Renal pelvis (tissue), 1 donor: ENCODE measurements at regions not wholly inside any gene's neighbourhood (a gene's known extent, or its start where the extent isn't known, plus 50 kb on each side); places are given as distances from the start of the nearest gene placed in this dataset.
A peak's percentile ranks its signal among the peaks of the same experiment; 100 is the strongest.

Experiments used
- DNase-seq: peaks from one replicate; pipeline ENCODE4 v3.0.0-alpha.2; 2013

GRCh38 chrX:110430293-110431076 is 71.8 kb downstream of the RTL9 start:
- no peak for DNase-seq

DNA sequence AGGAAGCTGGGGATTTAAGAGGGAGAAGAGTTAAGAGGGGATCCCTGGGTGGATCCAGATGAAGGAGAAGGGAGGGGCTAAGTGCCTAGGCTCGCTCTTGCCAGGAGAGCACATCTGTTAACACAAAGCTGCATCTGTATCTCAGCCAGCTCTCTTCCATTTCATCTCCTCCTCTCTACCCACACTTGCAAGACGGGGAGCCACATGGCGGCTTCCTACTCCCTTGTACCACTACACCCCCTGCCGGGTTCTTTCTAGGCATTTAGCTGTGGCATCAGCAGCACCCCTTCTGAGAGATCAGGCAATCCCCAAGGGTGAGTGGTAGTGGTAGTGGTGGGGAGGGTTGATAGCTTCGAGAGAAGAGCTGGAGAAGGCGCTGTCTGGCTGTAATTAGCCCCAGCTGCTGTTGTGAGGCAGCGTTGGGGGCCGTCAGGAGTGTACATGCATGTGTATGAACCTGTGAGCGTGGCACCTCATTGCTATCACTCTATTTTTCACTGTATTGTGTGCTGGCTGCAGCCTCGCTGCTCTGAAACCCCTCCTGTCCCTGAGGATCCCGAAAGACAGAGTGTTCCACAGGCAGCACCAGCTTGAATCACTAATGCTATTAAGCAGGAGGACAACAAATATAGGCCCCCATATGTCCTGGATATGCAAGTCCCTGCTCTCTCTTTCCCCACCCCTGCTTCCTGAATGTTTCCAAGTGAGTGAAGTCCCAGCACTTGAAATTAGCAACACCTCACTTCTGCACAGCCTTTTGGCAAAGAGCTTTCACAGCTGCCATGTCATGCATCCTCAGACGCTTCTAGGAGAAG is 73.7 kb downstream of the RTL9 start:
- DNase-seq = no peak

- DNase-seq = no peak
Measured at GRCh38 chrX:110432906-110433215, 74.2 kb downstream of the RTL9 start.

DNA sequence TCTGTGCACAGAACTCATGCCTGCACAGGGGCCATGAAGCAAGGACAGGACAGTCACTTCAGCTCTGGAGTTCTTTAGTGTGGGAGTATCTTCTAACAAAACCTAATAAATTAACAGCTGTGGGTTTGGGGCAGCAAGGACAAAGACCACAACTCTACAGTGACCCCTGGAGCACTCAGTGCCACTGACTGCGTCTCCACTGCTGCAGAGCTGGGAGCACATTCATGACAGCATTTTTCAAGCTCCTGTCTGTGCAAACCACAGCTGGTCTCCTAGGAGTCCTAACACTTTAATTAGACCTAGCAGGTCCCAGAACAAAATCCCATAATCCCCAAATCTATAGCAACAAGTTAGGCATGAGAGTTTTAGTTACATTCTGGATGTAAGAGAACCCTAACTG is 76.5 kb downstream of the RTL9 start:
- no peak for DNase-seq

DNA sequence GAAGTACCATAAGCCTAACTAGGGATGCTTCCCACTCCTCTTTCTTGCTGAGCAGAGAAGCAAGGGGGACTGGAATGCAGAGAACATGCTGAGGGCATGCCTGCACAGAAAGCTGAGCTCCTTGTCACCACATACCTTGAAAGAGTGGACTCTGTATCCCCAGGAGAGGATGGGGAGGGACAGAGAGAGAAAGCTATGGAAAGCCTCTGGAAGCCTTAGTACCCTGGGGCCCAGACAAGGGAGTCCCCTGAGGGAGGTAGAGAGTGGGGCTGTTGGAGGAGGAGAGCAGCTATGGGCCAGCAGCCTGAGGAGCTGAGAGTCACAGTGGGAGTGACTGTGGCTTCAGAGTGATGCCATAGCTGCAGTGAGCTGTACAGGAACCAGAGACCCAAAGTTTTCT is 77.9 kb downstream of the RTL9 start:
- DNase-seq = no peak

GRCh38 chrX:110437686-110438085 is 79.0 kb downstream of the RTL9 start:
- DNase-seq = no peak

DNA sequence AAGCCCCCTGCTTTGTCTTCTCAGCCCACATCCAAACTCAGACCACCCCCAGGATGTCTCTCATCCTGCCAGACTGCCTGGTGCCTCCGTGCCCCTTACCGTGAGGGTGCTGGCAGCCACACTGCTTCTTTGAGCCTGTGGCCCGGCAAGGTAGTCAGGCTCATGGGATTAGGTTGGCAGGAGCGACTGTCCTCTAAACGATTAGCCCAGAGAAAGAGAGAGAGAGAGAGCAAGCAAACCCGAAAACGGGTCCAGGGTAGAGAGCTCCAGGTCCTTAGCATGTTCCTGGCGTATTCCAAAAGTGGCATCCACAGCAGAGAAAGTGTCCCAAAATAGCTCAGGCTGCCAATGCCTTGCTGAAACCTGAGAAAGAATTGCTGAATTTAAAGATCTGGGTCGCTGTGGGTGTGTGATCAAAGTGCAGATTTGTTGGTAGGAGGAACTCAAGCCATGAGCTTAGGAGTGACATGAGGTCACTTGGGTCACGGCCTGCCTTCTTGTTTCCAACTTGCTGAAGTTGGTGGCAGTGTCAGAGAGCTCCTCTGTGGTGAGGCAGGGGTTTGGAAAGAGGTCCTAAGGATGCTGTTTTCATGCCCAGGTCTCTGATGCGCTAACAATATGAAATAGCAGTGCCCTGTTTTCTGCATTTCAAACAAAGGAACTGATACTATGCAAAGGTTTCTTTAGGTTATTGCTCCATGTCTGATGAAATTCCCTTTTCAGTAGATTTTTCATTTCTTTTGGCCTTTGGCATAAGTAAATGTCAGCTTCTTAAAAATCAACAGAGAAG is 81.6 kb downstream of the RTL9 start:
- DNase-seq = no peak

- no peak for DNase-seq
Measured at GRCh38 chrX:110442635-110443034, 84.0 kb downstream of the RTL9 start.

DNA sequence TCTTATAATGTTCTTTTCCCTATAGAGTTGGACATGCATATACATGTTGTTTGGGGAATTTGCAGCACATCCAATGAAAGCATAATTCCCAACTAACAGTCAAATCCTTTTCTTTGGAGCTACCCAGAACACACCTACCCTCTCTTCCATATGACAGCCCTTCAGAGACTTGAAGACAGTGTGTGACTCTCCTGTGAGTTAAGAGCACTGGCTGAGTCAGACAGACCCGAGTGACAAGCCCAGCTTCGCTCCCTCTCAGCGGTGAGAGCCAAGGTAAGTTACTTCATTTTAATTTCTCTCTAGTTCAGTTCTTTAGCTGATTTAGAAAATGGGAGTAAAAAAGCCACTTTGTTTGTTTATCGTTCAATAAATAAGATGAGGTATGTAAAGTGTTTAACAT is 86.3 kb downstream of the RTL9 start:
- no peak for DNase-seq

DNA sequence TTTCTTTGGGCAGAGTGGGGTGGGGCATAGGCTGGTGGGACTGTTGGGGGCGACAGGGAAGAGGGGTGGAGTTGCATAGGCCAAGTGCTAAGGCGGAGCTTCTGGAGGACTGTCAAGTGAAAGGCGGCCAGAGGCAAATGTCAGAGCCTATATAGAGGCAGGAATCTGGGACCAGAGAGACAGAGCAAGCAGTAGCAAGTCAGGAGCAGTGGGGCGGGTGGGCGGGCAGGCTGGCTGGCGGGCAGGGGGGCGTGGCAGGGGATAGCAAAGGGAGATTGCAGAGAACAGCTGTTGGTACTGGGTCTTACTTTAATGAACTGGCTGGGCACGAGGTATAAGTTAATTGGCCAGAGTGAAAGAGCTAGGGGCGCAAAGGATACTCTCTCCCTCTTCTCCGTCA is 89.8 kb downstream of the RTL9 start:
- no peak for DNase-seq

GRCh38 chrX:110449312-110449711 is 90.7 kb downstream of the RTL9 start:
- DNase-seq = no peak

GRCh38 chrX:110450050-110450449 is 91.4 kb downstream of the RTL9 start:
- peak; percentile 79 for DNase-seq

GRCh38 chrX:110454336-110454735 is 95.7 kb downstream of the RTL9 start:
- DNase-seq = no peak

DNA sequence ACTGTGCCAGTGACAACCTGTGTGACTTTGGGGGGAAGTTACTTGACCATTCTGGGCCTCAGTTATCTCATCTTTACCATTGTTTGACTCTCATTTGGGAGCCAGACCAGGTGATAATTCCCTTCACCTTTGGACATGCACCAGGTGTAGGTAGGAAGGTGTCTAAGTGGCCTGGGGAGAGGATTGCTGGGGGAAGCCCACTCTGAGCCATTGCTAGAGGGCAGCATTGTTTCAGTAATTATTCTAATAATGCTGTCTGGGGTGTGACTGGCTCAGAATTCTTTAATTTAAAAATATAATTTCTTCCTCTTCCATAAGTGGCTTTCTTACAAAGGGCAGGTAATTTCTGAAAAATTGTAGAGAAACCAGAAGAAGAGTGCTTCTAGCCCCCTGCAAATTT is 104.3 kb downstream of the RTL9 start:
- no peak for DNase-seq

- no peak for DNase-seq
Measured at GRCh38 chrX:110466790-110467189, 108.1 kb downstream of the RTL9 start.

DNA sequence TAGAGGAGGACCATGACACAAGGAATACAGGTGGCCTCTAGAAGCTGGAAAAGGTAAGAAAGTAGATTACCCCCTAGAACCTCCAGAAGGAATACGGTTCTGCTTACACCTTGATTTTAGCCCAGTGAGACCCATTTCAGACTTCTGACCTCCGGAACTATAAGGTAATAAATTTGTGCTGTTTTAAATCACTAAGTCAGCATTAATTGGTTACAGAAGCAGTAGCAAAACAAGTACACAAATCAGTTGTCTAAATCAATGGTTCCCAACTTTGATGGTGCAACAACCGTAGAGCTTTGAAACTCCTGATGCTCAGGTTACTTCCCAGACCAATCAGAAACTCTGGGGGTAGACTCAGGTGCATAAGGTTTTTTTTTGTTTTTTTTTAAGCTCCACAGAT is 113.6 kb downstream of the RTL9 start:
- DNase-seq = no peak

DNA sequence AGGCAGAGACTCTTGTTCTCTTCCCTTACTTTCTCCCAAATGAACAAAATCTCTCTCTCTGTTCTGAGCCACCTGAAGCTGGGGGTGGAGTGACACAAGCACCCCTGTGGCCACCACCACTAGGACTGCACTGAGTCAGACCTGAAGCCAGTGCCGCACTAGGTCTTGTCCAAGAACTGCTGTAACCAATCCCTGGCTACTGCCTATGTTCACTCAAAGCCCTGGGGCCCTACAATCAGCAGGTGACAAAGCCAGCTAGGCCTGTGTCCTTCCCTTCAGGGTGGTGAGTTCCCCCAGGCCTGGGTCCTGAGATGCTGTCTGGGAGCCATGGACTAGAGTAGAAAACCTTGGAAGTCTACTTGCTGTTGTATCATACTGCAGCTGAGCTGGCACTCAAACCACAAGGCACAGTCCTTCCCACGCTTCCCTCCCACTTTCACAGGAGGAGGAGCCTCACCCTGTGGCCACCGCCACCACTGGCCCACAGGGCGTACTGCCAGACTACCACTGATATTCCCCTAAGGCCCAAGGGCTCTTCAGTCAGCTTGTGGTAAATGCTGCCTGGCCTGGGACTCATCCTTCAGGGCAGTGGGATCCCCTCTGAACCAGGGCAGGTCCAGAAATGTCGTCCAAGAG is 119.1 kb downstream of the RTL9 start:
- no peak for DNase-seq

- no peak for DNase-seq
Measured at GRCh38 chrX:110491846-110492620, 133.4 kb downstream of the RTL9 start.

GRCh38 chrX:110504947-110505346 is 146.3 kb downstream of the RTL9 start:
- no peak for DNase-seq

DNA sequence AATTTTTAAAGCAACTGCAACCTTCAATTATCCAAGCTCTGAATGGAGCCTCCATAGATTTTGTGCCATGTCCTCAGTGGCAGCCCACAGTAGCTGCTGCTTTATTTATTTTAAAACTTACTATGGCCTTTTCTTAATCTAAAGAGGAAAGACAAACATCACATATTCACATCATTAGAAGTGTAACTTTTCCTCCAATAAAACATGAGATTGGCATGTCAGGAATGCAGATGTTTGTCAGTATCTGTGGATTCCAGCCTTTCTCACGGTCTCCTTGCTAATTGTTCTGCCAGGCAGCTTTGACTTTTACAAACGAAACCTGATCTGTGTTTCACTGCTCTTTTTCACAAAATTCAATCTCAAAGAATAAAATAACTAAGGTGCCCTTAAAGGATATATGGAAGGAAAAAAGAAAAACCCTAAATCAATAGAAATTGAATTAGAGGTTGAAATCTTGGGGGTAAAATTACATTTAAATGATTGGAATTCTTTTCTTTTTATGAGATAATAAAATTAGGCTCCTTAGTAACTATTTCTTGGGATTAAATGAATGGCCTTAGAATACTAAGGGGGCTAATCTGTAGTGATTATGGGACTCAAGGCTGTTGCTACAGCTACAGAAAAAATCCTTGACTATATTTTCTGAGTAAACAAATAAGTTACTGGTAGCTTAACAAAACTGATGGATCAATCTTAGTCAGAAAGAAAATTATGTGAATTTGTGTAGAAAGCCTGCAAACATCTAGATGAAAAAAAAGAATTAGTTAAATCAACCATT is 151.3 kb downstream of the RTL9 start:
- peak; percentile 15 for DNase-seq

DNA sequence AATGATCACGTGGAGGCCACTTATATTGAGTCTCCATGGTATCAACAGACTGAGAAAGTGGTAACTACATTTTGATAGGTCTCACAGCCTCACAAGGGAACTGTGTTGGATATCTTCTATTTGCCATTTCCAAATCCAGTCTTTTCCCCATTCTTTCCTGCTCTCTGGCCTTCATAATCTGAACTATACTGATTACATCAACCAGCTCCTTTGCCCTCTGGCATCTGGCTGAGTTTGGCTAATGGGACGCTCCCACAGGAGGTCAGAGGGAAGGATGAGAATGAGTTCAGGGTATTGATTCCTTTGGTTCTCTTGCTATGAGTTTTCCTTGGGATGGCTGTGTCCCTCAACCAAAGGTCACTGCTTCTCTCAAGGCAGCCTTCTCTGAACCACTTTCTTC is 152.6 kb downstream of the RTL9 start:
- no peak for DNase-seq
